ENCODE measurements at regions not wholly inside any gene's neighbourhood (a gene's known extent, or its start where the extent isn't known, plus 50 kb on each side); places are given as distances from the start of the nearest gene placed in this dataset.

- no peak for TF ChIP-seq CTCF (IDR thresholded peaks at IDR 0.05)
- no peak for TF ChIP-seq POLR2A (IDR thresholded peaks at IDR 0.05; ENCODE audit: low read depth)
These were observed 400.6 kb upstream of the MAGEB18 start for GRCh38 chrX:25737540-25737939.

All from esophagus muscularis mucosa (tissue), 3 donors.